Activated naive CD4-positive, alpha-beta T cell treated with anti-CD3 and anti-CD28 coated beads for 36 hours (primary cell): ENCODE measurements at regions not wholly inside any gene's neighbourhood (a gene's known extent, or its start where the extent isn't known, plus 50 kb on each side); places are given as distances from the start of the nearest gene placed in this dataset.

Experiments used
- CTCF ChIA-PET: fragments of 350-600 bp; sonication (Branson Sonifier 250); formaldehyde crosslinking; loops from one replicate; lab custom pipeline; 2021; ENCODE audit warnings: antibody characterized with exemption; lab: Charles Lee
- DNase-seq: peaks from one replicate; pipeline ENCODE4 v3.0.0-alpha.2; 2020
- H3K27ac Mint-ChIP-seq: one replicate; pipeline ENCODE4 v1.8.0; 2021; ENCODE audit warnings: mild to moderate bottlenecking, mixed read lengths
- H3K27me3 Mint-ChIP-seq: one replicate; pipeline ENCODE4 v1.8.0; 2021; ENCODE audit warnings: low read depth, mixed read lengths
- H3K36me3 Mint-ChIP-seq: one replicate; pipeline ENCODE4 v1.8.0; 2021; ENCODE audit warnings: low read depth, mixed read lengths
- H3K4me1 Mint-ChIP-seq: one replicate; pipeline ENCODE4 v1.8.0; 2021; ENCODE audit warnings: low read depth, mixed read lengths
- H3K4me3 Mint-ChIP-seq: one replicate; pipeline ENCODE4 v1.8.0; 2021; ENCODE audit warnings: mild to moderate bottlenecking, moderate library complexity, mixed read lengths
- H3K9me3 Mint-ChIP-seq: one replicate; pipeline ENCODE4 v1.8.0; 2021; ENCODE audit warnings: mixed read lengths
- intact Hi-C: fragments of 100-400 bp; cut with micrococcal nuclease; formaldehyde crosslinking; loops from one replicate; pipeline ENCODE4 v1.15.1; 2023

- no peaks in the 10 kb centered on the region for H3K4me1 Mint-ChIP-seq
- DNase-seq: no peak
- peaks cover 6% of the 10 kb centered on the region for H3K9me3 Mint-ChIP-seq
- no peak overlapping the region for H3K4me3 Mint-ChIP-seq
- no peak overlapping the region for H3K27ac Mint-ChIP-seq
- intact Hi-C loops: no loop called here
- CTCF ChIA-PET: no interaction called here
- no peaks in the 10 kb centered on the region for H3K27me3 Mint-ChIP-seq
- no peaks in the 10 kb centered on the region for H3K36me3 Mint-ChIP-seq
Measured at GRCh38 chr7:13551503-13551902, 438.0 kb downstream of the ETV1 start.

- Mint-ChIP-seq H3K36me3 (no peaks in the 10 kb centered on the region), H3K27me3 (no peaks in the 10 kb centered on the region), H3K27ac (no peak overlapping the region), H3K4me1 (no peaks in the 10 kb centered on the region), H3K9me3 (no peaks in the 10 kb centered on the region), H3K4me3 (no peak overlapping the region)
- intact Hi-C loops: no loop called here
- CTCF ChIA-PET: interaction anchor here (1.1 kb wide), 1 partner anchor 17 kb away, joined by 3 read pairs; no protein-coding TSS in a partner anchor
- DNase-seq: no peak
Measured at GRCh38 chr7:13560441-13560840, 429.0 kb downstream of the ETV1 start.

GRCh38 chr7:13563257-13563656 is 426.2 kb downstream of the ETV1 start:
- H3K9me3 Mint-ChIP-seq: peaks cover 2% of the 10 kb centered on the region
- intact Hi-C loops: no loop called here
- H3K27me3 Mint-ChIP-seq: no peaks in the 10 kb centered on the region
- H3K4me3 Mint-ChIP-seq: no peak overlapping the region
- CTCF ChIA-PET: no interaction called here
- no peaks in the 10 kb centered on the region for H3K4me1 Mint-ChIP-seq
- no peaks in the 10 kb centered on the region for H3K36me3 Mint-ChIP-seq
- no peak for DNase-seq
- H3K27ac Mint-ChIP-seq: no peak overlapping the region

- CTCF ChIA-PET: no interaction called here
- Mint-ChIP-seq H3K27ac (no peak overlapping the region), H3K9me3 (peaks cover 2% of the 10 kb centered on the region), H3K27me3 (no peaks in the 10 kb centered on the region), H3K4me1 (no peaks in the 10 kb centered on the region), H3K36me3 (no peaks in the 10 kb centered on the region), H3K4me3 (no peak overlapping the region)
- DNase-seq: no peak
- intact Hi-C loops: no loop called here
Measured at GRCh38 chr7:13563680-13564079, 425.8 kb downstream of the ETV1 start.

GRCh38 chr7:13577566-13578145 is 411.8 kb downstream of the ETV1 start:
- Mint-ChIP-seq H3K9me3 (no peaks in the 10 kb centered on the region), H3K4me1 (no peaks in the 10 kb centered on the region), H3K27me3 (no peaks in the 10 kb centered on the region), H3K36me3 (no peaks in the 10 kb centered on the region), H3K27ac (no peak overlapping the region), H3K4me3 (no peak overlapping the region)
- CTCF ChIA-PET: interaction anchor here (1.6 kb wide), 1 partner anchor 17 kb away, joined by 3 read pairs; no protein-coding TSS in a partner anchor
- intact Hi-C loops: no loop called here
- no peak for DNase-seq

GRCh38 chr7:13578294-13578693 is 411.2 kb downstream of the ETV1 start:
- intact Hi-C loops: no loop called here
- Mint-ChIP-seq H3K27ac (no peak overlapping the region), H3K36me3 (no peaks in the 10 kb centered on the region), H3K9me3 (no peaks in the 10 kb centered on the region), H3K4me3 (no peak overlapping the region), H3K4me1 (no peaks in the 10 kb centered on the region), H3K27me3 (no peaks in the 10 kb centered on the region)
- no peak for DNase-seq
- CTCF ChIA-PET: interaction anchor here (1.6 kb wide), 1 partner anchor 18 kb away, joined by 3 read pairs; no protein-coding TSS in a partner anchor

- no peak overlapping the region for H3K27ac Mint-ChIP-seq
- H3K9me3 Mint-ChIP-seq: peaks cover 6% of the 10 kb centered on the region
- intact Hi-C loops: no loop called here
- H3K27me3 Mint-ChIP-seq: no peaks in the 10 kb centered on the region
- no peak overlapping the region for H3K4me3 Mint-ChIP-seq
- DNase-seq: no peak
- CTCF ChIA-PET: no interaction called here
- H3K36me3 Mint-ChIP-seq: no peaks in the 10 kb centered on the region
- H3K4me1 Mint-ChIP-seq: no peaks in the 10 kb centered on the region
Measured at GRCh38 chr7:13581097-13581496, 408.4 kb downstream of the ETV1 start.

GRCh38 chr7:13593854-13594253 is 395.6 kb downstream of the ETV1 start:
- CTCF ChIA-PET: no interaction called here
- Mint-ChIP-seq H3K27me3 (no peaks in the 10 kb centered on the region), H3K4me3 (no peak overlapping the region), H3K9me3 (peaks cover 12% of the 10 kb centered on the region), H3K27ac (no peak overlapping the region), H3K36me3 (no peaks in the 10 kb centered on the region), H3K4me1 (no peaks in the 10 kb centered on the region)
- intact Hi-C loops: no loop called here
- no peak for DNase-seq

GRCh38 chr7:13602036-13602435 is 387.4 kb downstream of the ETV1 start:
- intact Hi-C loops: no loop called here
- DNase-seq: no peak
- Mint-ChIP-seq H3K36me3 (no peaks in the 10 kb centered on the region), H3K27me3 (no peaks in the 10 kb centered on the region), H3K4me3 (no peak overlapping the region), H3K4me1 (no peaks in the 10 kb centered on the region), H3K27ac (no peak overlapping the region), H3K9me3 (no peaks in the 10 kb centered on the region)
- CTCF ChIA-PET: no interaction called here

GRCh38 chr7:13603016-13603415 is 386.4 kb downstream of the ETV1 start:
- H3K4me1 Mint-ChIP-seq: no peaks in the 10 kb centered on the region
- H3K9me3 Mint-ChIP-seq: no peaks in the 10 kb centered on the region
- no peak overlapping the region for H3K4me3 Mint-ChIP-seq
- DNase-seq: no peak
- CTCF ChIA-PET: no interaction called here
- H3K36me3 Mint-ChIP-seq: no peaks in the 10 kb centered on the region
- intact Hi-C loops: no loop called here
- H3K27me3 Mint-ChIP-seq: no peaks in the 10 kb centered on the region
- no peak overlapping the region for H3K27ac Mint-ChIP-seq

- intact Hi-C loops: no loop called here
- H3K9me3 Mint-ChIP-seq: no peaks in the 10 kb centered on the region
- H3K27ac Mint-ChIP-seq: no peak overlapping the region
- H3K4me1 Mint-ChIP-seq: no peaks in the 10 kb centered on the region
- H3K27me3 Mint-ChIP-seq: no peaks in the 10 kb centered on the region
- H3K36me3 Mint-ChIP-seq: no peaks in the 10 kb centered on the region
- H3K4me3 Mint-ChIP-seq: no peak overlapping the region
- CTCF ChIA-PET: interaction anchor here (1.0 kb wide), 1 partner anchor 9 kb away, joined by 3 read pairs; no protein-coding TSS in a partner anchor
- DNase-seq: no peak
Measured at GRCh38 chr7:13603661-13604060, 385.8 kb downstream of the ETV1 start.

GRCh38 chr7:13604178-13604577 is 385.3 kb downstream of the ETV1 start:
- H3K27me3 Mint-ChIP-seq: no peaks in the 10 kb centered on the region
- DNase-seq: no peak
- CTCF ChIA-PET: interaction anchor here (1.0 kb wide), 1 partner anchor 9 kb away, joined by 3 read pairs; no protein-coding TSS in a partner anchor
- no peaks in the 10 kb centered on the region for H3K9me3 Mint-ChIP-seq
- no peaks in the 10 kb centered on the region for H3K4me1 Mint-ChIP-seq
- H3K36me3 Mint-ChIP-seq: no peaks in the 10 kb centered on the region
- intact Hi-C loops: no loop called here
- no peak overlapping the region for H3K27ac Mint-ChIP-seq
- H3K4me3 Mint-ChIP-seq: no peak overlapping the region

- Mint-ChIP-seq H3K27me3 (no peaks in the 10 kb centered on the region), H3K4me1 (no peaks in the 10 kb centered on the region), H3K36me3 (no peaks in the 10 kb centered on the region), H3K4me3 (no peak overlapping the region), H3K9me3 (no peaks in the 10 kb centered on the region), H3K27ac (no peak overlapping the region)
- no peak for DNase-seq
- intact Hi-C loops: no loop called here
- CTCF ChIA-PET: no interaction called here
Measured at GRCh38 chr7:13610372-13610771, 379.1 kb downstream of the ETV1 start.
